ENCODE measurements at regions not wholly inside any gene's neighbourhood (a gene's known extent, or its start where the extent isn't known, plus 50 kb on each side); places are given as distances from the start of the nearest gene placed in this dataset.

DNA sequence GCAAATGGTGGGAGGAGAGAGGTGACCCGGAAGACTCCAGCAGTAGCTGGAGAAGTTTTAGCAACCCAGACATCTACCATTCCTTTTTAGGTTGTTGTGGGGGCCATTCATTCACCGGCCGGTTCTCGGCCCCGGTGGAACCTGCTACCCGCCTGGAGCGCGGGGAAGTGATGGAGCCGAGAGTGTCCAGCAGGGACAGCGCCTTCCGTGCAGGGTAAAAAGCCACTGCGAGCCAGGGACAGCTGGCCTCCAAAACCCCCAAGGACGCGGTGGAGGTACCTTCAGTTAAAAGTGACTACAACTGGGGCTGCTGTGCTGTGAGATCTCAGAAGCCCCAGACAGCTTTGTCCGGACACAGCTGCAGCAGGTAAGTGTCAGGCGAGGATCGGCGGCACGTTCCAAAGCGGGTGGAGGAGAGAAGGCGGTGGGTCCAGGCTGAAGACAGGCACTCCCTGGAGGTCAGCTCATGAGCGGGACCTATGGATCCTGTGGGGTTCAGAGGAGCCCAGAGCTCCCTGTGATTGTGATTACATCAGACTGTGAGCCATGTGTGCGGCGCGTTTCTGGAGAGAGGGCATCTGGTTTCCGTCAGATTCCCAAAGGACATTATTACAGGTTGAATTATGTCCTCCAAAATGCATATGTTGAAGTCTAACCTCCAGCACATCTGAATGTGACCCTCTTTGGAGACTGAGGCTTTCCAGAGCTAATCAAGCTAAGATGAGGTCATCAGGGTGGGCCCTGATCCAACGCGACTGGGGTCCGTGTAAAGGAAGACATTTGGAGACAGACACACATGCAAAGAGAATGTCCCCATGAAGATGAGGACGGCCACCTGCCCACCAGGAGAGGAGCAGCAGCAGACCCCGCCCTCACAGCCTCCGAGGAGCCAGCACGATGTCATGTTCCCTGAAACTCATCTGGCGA is 276.3 kb downstream of the EIPR1 start:
- intact Hi-C loops (cut with DNase I; ENCODE audit: low total_unique reads), result no loop called here
- H3K4me3 ChIP-seq (ENCODE audit: low read depth, poor library complexity, severe bottlenecking), result no peak overlapping the region
- WGBS, 2 donors, result 74 to 82% methylated on average over 34 of the region's 34 CpGs
- DNase-seq (ENCODE audit: low spot score in 2 of 2), result no peak
- TF ChIP-seq, protein P1, sequence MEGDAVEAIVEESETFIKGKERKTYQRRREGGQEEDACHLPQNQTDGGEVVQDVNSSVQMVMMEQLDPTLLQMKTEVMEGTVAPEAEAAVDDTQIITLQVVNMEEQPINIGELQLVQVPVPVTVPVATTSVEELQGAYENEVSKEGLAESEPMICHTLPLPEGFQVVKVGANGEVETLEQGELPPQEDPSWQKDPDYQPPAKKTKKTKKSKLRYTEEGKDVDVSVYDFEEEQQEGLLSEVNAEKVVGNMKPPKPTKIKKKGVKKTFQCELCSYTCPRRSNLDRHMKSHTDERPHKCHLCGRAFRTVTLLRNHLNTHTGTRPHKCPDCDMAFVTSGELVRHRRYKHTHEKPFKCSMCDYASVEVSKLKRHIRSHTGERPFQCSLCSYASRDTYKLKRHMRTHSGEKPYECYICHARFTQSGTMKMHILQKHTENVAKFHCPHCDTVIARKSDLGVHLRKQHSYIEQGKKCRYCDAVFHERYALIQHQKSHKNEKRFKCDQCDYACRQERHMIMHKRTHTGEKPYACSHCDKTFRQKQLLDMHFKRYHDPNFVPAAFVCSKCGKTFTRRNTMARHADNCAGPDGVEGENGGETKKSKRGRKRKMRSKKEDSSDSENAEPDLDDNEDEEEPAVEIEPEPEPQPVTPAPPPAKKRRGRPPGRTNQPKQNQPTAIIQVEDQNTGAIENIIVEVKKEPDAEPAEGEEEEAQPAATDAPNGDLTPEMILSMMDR (IDR thresholded peaks at IDR 0.05), result no peak
- TF ChIP-seq POLR2A (IDR thresholded peaks at IDR 0.05), result no peak

DNA sequence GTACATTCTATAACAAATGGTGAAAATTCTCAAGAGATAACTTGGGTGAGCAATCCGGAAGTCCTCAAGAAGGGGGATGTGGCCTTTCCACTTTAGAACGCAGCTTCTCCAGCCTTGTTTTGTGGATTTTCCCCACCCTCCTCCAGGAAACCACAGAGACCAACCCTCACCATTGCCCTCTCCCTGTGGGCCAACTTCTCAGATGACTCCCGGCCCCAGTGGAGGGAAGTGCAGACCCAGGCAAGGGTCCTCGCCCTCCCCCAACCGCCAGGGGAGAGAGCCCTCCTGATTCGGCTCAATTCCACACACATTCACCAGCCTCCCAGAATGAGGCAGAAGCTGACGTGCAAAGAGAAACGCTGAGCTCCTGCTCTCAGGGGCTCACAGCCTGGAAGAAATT is 277.2 kb downstream of the EIPR1 start:
- no peak for DNase-seq (ENCODE audit: low spot score in 2 of 2)
- no peak overlapping the region for H3K4me3 ChIP-seq (ENCODE audit: low read depth, poor library complexity, severe bottlenecking)
- intact Hi-C loops (cut with DNase I; ENCODE audit: low total_unique reads), result no loop called here
- TF ChIP-seq POLR2A (IDR thresholded peaks at IDR 0.05), result no peak
- TF ChIP-seq, protein P1 (IDR thresholded peaks at IDR 0.05), result no peak
- 64 to 68% methylated on average over 8 of the region's 8 CpGs for WGBS, 2 donors

DNA sequence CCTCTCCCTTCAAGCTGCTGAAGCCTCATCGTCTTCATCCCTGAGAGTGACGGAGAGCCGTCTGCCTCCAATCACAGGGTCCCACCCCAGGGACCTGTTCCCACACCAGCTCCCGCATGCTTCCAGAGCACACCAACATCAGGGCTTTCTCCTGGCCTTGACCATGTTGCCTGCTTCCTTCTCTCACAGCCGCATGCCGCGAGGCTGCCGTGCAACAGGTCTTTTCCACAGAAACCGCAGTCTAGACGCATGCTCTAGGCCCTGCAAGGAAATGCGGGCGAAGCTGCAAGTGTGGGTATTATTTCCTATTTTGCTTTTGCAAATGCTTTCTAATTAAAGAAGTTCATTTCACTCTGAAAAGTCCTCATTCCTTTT is 277.8 kb downstream of the EIPR1 start:
- 89 to 91% methylated on average over 12 of the region's 12 CpGs for WGBS, 2 donors
- TF ChIP-seq, protein P1 (IDR thresholded peaks at IDR 0.05), result no peak
- no peak for TF ChIP-seq POLR2A (IDR thresholded peaks at IDR 0.05)
- intact Hi-C loops (cut with DNase I; ENCODE audit: low total_unique reads), result no loop called here
- H3K4me3 ChIP-seq (ENCODE audit: low read depth, poor library complexity, severe bottlenecking), result no peak overlapping the region
- no peak for DNase-seq (ENCODE audit: low spot score in 2 of 2)

DNA sequence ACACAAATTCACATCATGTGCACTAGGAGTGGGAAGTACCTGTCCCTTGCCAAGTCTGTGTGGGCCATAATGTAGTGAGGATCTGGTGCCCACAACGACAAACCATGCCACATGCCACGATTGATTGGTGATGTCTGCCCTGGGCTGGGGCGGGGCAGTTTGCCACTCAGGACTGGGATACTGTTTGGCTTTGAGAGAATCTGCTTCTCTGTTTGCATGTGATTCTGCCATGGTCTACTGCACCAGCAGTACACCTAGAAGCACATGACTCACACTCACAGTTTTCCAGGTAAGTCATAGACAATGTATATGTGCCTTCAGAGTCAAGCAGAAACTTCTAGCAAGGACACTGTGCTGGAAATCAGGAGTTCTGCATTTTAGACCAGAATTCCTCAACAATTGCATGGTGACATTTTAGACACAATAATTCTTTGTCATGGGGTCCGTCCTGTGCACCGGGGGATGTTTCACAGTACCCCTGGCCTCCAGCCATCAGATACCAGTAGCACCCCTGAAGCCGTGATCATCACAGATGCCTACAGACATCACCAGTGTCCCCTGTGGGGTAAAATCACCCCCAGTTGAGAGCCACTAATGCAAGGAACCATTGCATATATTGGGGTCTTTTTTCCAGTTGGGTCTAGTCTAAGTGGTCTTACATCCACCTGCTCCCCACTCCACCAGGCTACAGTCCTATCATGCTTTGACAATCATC is 278.3 kb downstream of the EIPR1 start:
- no peak for DNase-seq (ENCODE audit: low spot score in 2 of 2)
- intact Hi-C loops (cut with DNase I; ENCODE audit: low total_unique reads), result no loop called here
- TF ChIP-seq POLR2A (IDR thresholded peaks at IDR 0.05), result no peak
- TF ChIP-seq, protein P1 (IDR thresholded peaks at IDR 0.05), result no peak
- no peak overlapping the region for H3K4me3 ChIP-seq (ENCODE audit: low read depth, poor library complexity, severe bottlenecking)
- WGBS, 2 donors, result 73 to 83% methylated on average over 6 of the region's 6 CpGs

DNA sequence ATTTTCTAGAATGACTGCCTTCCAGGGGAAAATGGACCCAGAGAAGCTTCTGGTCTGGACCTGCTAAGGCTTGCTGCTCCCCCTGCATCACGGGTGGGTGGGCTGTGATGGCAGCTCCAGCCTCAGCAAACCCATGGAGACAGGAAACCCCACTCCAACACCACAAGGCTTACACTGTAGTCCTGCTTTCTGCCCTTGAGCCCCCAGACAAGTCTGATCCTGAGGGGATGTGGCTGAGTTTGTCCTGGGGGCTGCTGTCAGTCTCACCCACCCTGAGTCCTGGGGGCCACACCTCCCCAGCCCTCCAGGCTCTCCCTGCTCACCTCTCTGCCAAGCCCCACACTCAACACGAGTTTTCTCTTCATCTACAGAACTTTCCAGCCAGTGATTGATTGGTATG is 279.4 kb downstream of the EIPR1 start:
- WGBS, 2 donors, result 35 to 59% methylated on average over 2 of the region's 2 CpGs
- TF ChIP-seq, protein P1 (IDR thresholded peaks at IDR 0.05), result no peak
- TF ChIP-seq POLR2A (IDR thresholded peaks at IDR 0.05), result no peak
- no peak for DNase-seq (ENCODE audit: low spot score in 2 of 2)
- intact Hi-C loops (cut with DNase I; ENCODE audit: low total_unique reads), result no loop called here
- no peak overlapping the region for H3K4me3 ChIP-seq (ENCODE audit: low read depth, poor library complexity, severe bottlenecking)

All from lower leg skin (tissue), 4 donors.